GM12891 (cell line): ENCODE measurements at regions not wholly inside any gene's neighbourhood (a gene's known extent, or its start where the extent isn't known, plus 50 kb on each side); places are given as distances from the start of the nearest gene placed in this dataset.

Experiments
- DNase-seq: peaks from one replicate; pipeline ENCODE4 v3.0.0; 2011; ENCODE audit warnings: low spot score; ENCODE audit not compliant: insufficient read length
- FAIRE-seq: peaks from 2 replicates; lab custom pipeline; 2011; peaks lifted over from hg19 to GRCh38; lab: Jason Lieb, UNC
- PAX5 ChIP-seq: IDR thresholded peaks from 2 replicates; pipeline ENCODE4 v1.6.1; 2011; ENCODE audit warnings: low read length, moderate library complexity, mild to moderate bottlenecking; ENCODE audit not compliant: insufficient read depth, severe bottlenecking
- POLR2A ChIP-seq: IDR thresholded peaks from 2 replicates; pipeline ENCODE4 v1.6.1; 2011; ENCODE audit warnings: low read depth, low read length, control low read depth
- POLR2AphosphoS5 ChIP-seq: IDR thresholded peaks from 2 replicates; pipeline ENCODE4 v1.6.1; 2011; ENCODE audit warnings: low read depth, low read length, control low read depth
- POU2F2 ChIP-seq: IDR thresholded peaks from 2 replicates; pipeline ENCODE4 v1.6.1; 2011; ENCODE audit warnings: low read depth, mild to moderate bottlenecking, control low read depth, low read length, moderate library complexity
- SPI1 ChIP-seq: IDR thresholded peaks from 2 replicates; pipeline ENCODE4 v1.6.1; 2011; ENCODE audit warnings: low read depth, low read length, control low read depth
- TAF1 ChIP-seq: IDR thresholded peaks from 2 replicates; pipeline ENCODE4 v1.6.1; 2011; ENCODE audit warnings: low read depth, low read length, control low read depth

- FAIRE-seq: no peak
- TF ChIP-seq SPI1: peak; percentile 84
- TF ChIP-seq POLR2A: no peak
- no peak for TF ChIP-seq POLR2AphosphoS5
- TF ChIP-seq POU2F2: peak; percentile 64
- TF ChIP-seq PAX5: no peak
- no peak for TF ChIP-seq TAF1
- DNase-seq: no peak
Measured at GRCh38 chr12:103036581-103037214, 79.2 kb downstream of the ASCL1 start.

DNA sequence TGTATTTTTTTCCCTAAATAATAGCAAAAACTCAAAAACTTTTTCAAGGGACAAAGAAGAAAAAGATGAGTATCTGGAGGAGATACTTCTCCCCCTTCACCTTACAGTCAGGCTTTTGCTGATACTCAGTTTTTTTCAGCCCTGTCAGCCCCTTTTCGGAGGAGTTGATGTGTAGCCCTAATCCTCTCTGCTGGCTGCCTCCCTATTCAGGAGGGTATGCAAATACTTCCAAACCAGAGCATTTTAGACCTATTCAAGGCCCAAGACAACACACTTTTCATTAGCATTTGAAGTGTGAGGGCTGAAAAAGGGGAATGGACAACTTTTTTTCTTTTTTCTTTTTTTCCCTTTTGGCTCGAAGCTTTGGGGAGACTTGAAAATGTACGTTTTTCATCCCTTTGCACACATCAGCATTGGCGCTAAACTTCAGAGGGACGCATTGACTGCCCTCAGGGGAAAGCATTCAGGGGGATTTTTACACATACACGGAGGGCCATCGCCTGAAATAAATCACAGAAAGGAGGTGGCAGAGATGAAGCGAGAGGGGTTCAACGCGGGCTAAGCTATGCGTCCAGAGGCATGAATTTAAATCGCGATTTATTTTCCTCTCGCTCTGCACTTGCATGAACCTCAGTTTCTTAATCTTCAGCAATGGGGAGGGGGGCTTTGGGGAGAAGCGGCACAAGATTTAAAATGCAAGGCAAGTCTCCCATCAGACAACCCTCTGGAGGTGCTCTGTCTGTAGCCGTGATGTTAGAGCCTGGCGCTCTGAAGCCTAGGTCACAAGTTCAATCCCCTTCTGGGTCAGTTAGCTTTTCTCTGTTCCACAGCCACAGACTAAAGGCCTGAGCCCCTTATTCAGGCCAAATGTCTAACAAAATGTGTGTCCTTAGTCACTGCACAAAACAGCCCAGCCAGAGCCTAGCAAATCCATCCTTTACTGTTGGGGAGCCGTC lies 86.3 kb downstream of the ASCL1 start:
- DNase-seq: no peak
- no peak for TF ChIP-seq PAX5
- TF ChIP-seq TAF1: no peak
- TF ChIP-seq POLR2A: no peak
- TF ChIP-seq POU2F2: no peak
- no peak for TF ChIP-seq POLR2AphosphoS5
- TF ChIP-seq SPI1: no peak
- no peak for FAIRE-seq

- TF ChIP-seq POLR2AphosphoS5: no peak
- TF ChIP-seq SPI1: no peak
- TF ChIP-seq POLR2A: no peak
- no peak for TF ChIP-seq TAF1
- TF ChIP-seq POU2F2: no peak
- TF ChIP-seq PAX5: no peak
- no peak for DNase-seq
- FAIRE-seq: no peak
Measured at GRCh38 chr12:103046154-103046553, 88.7 kb downstream of the ASCL1 start.

DNA sequence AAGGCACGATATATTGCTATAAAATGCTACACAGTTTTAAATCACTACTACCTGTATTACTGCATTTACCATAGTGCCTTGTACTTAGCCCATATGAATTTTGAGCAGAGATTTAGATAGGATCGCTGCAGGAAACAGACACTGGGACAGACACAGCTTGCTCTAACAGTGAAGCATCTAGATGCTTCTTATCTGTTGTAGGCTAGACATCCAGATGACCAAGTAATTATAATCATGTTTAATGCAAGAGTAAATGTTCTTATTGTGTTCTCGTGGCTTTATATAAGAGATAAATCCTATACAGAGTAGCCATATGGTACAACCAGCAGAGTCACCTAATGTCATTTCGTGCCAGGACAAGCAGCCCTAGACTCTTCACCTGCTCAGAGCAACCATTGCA lies 92.8 kb downstream of the ASCL1 start:
- DNase-seq (no peak), FAIRE-seq (no peak)
- TF ChIP-seq SPI1: no peak
- TF ChIP-seq TAF1: no peak
- TF ChIP-seq POLR2A: no peak
- no peak for TF ChIP-seq POU2F2
- no peak for TF ChIP-seq PAX5
- TF ChIP-seq POLR2AphosphoS5: no peak

DNA sequence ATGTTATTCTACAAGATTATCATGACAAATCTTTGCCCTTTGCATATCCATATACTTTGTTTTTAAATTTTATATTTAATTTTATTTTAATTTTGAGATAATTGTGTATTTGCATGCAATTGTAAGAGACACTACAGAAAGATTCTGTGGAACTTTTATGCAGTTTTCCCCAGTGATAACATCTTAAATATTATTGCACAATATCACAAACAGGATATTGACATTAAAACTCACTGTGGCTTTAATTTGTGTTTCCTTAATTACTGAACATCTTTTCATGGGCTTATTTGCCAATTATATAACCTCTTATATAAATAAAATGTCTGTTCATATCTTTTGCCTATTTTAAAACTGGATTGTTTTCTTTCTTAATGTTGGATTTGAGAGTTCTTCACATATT lies 95.6 kb downstream of the ASCL1 start:
- no peak for DNase-seq
- FAIRE-seq: no peak
- TF ChIP-seq TAF1 (no peak), SPI1 (no peak), POU2F2 (no peak)

DNA sequence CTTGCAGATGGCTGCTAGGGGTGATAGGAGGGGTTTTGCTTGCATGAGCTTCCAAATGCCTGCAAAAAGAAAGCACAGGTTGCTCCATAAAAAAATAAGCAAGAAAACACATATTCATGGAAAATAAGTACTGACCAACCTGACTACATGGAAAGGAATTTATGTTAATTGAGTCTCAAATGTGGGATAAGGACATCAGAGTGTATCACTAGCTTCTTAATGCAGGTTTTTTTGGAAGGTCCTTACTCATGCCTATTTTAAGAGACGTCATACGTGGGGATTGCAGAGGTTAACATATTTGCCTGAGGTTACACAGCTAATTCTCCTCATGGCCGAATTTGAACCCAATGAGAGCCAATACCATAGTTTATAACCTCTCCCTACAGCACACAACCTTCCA lies 116.2 kb downstream of the ASCL1 start:
- TF ChIP-seq SPI1 (no peak), POLR2AphosphoS5 (no peak), TAF1 (no peak)
- DNase-seq: no peak
- FAIRE-seq: no peak

DNA sequence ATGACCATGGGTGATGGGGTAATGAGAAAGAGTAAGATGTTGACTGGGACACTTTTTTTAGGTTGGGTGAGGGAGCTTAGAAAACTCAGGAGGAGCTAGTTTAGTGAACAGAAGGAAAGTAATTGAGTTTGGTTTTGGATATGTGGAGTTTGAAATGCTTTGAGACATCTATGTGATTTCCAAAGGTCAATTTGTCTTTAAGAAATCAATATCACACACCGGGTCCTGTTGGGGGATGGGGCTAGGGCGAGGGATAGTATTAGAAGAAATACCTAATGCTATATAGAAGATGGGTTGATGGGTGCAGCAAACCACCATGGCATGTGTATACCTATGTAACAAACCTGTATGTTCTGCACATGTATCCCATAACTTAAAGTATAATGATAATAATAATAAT lies 118.4 kb downstream of the ASCL1 start:
- DNase-seq (no peak), FAIRE-seq (no peak)
- TF ChIP-seq TAF1: no peak
- TF ChIP-seq PAX5: no peak
- no peak for TF ChIP-seq POLR2A
- no peak for TF ChIP-seq SPI1
- TF ChIP-seq POLR2AphosphoS5: no peak
- no peak for TF ChIP-seq POU2F2

- FAIRE-seq (no peak), DNase-seq (no peak)
- TF ChIP-seq POU2F2: no peak
- no peak for TF ChIP-seq POLR2A
- TF ChIP-seq SPI1: no peak
- no peak for TF ChIP-seq TAF1
- TF ChIP-seq PAX5: no peak
- no peak for TF ChIP-seq POLR2AphosphoS5
Measured at GRCh38 chr12:103077108-103077773, 119.8 kb downstream of the ASCL1 start.

DNA sequence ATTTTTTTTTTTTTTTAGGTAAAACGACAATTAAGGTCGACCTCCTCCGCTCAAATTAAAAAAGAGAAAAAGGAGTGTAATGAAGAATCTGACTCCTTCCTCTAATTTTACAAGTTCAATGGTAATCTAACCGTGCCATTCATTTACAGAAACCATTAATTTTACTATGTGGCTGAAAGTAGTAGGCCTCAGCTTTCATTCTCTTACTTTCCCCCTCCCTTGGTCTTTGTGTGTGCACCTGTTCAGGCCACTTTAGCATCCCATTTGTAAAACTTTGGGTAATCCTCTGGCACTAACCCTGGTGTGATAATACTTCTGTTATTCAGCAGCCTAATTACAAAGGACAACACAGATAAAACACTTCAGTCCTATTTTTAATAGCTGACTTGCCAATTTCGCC lies 128.1 kb downstream of the ASCL1 start:
- DNase-seq (no peak), FAIRE-seq (no peak)
- TF ChIP-seq PAX5 (no peak), POLR2A (no peak), SPI1 (no peak), POU2F2 (no peak), POLR2AphosphoS5 (no peak), TAF1 (no peak)
